Neural crest cell (in vitro differentiated cells): ENCODE measurements at regions not wholly inside any gene's neighbourhood (a gene's known extent, or its start where the extent isn't known, plus 50 kb on each side); places are given as distances from the start of the nearest gene placed in this dataset.
"Not testable (repeated sequence)": the region's sequence is repeated elsewhere in the genome, so short reads cannot be mapped to it uniquely, and the experiment has no call there.

Source experiments
- DNase-seq: peaks from one replicate; pipeline ENCODE4 v3.0.0; 2021; ENCODE audit warnings: low read depth, mixed read lengths, low spot score
- H3K27ac Mint-ChIP-seq: one replicate; pipeline ENCODE4 v1.8.0; 2021; ENCODE audit warnings: mild to moderate bottlenecking, mixed read lengths; ENCODE audit not compliant: unreplicated experiment
- H3K27me3 Mint-ChIP-seq: 2 replicates; pipeline ENCODE4 v1.8.0; 2021; ENCODE audit warnings: low read depth, mild to moderate bottlenecking, mixed read lengths
- H3K36me3 Mint-ChIP-seq: 2 replicates; pipeline ENCODE4 v1.8.0; 2021; ENCODE audit warnings: low read depth, mild to moderate bottlenecking, mixed read lengths
- H3K4me1 Mint-ChIP-seq: 2 replicates; pipeline ENCODE4 v1.8.0; 2021; ENCODE audit warnings: mixed read lengths
- H3K4me3 Mint-ChIP-seq: one replicate; pipeline ENCODE4 v1.8.0; 2021; ENCODE audit warnings: mild to moderate bottlenecking, mixed read lengths
- H3K9me3 Mint-ChIP-seq: 2 replicates; pipeline ENCODE4 v1.8.0; 2021; ENCODE audit warnings: mixed read lengths
- TF ChIP-seq, protein P1 (sequence below): fragments of 200-600 bp; sonication (generic); conservative IDR thresholded peaks from 2 replicates; pipeline ENCODE4 v1.5.0; 2021; ENCODE audit warnings: antibody characterized with exemption, mild to moderate bottlenecking

- TF ChIP-seq, protein P1, sequence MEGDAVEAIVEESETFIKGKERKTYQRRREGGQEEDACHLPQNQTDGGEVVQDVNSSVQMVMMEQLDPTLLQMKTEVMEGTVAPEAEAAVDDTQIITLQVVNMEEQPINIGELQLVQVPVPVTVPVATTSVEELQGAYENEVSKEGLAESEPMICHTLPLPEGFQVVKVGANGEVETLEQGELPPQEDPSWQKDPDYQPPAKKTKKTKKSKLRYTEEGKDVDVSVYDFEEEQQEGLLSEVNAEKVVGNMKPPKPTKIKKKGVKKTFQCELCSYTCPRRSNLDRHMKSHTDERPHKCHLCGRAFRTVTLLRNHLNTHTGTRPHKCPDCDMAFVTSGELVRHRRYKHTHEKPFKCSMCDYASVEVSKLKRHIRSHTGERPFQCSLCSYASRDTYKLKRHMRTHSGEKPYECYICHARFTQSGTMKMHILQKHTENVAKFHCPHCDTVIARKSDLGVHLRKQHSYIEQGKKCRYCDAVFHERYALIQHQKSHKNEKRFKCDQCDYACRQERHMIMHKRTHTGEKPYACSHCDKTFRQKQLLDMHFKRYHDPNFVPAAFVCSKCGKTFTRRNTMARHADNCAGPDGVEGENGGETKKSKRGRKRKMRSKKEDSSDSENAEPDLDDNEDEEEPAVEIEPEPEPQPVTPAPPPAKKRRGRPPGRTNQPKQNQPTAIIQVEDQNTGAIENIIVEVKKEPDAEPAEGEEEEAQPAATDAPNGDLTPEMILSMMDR, result no peak
- Mint-ChIP-seq H3K36me3 (peaks cover 9% of the 10 kb centered on the region), H3K4me1 (no peaks in the 10 kb centered on the region), H3K27ac (no peak overlapping the region), H3K9me3 (peaks cover 21% of the 10 kb centered on the region), H3K27me3 (no peaks in the 10 kb centered on the region), H3K4me3 (no peak overlapping the region)
- no peak for DNase-seq
These were observed 902.5 kb upstream of the ZNF722 start for GRCh38 chr7:63096141-63096540.

DNA sequence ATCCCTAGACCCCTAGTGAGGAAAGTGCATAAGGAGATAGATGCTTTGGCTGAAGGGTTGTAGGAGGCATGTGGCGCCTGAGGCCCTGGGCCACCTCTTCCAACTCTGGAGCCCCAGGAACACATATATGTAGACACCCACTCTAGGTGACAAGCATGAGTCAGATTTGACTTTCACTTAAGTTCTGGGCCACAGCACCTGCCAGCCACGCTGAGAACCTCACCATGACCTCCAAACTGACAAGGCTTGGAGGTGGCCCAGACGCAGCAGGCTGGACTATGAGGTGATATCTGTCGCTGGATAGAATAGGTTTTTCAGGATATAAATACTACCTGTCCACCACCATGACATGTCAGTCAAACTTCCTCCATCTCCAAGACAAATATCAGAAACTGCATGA is 894.0 kb upstream of the ZNF722 start:
- Mint-ChIP-seq H3K9me3 (peaks cover 40% of the 10 kb centered on the region), H3K27me3 (no peaks in the 10 kb centered on the region), H3K4me1 (no peaks in the 10 kb centered on the region), H3K36me3 (peaks cover 20% of the 10 kb centered on the region), H3K27ac (no peak overlapping the region), H3K4me3 (no peak overlapping the region)
- TF ChIP-seq, protein P1, result no peak
- no peak for DNase-seq

DNA sequence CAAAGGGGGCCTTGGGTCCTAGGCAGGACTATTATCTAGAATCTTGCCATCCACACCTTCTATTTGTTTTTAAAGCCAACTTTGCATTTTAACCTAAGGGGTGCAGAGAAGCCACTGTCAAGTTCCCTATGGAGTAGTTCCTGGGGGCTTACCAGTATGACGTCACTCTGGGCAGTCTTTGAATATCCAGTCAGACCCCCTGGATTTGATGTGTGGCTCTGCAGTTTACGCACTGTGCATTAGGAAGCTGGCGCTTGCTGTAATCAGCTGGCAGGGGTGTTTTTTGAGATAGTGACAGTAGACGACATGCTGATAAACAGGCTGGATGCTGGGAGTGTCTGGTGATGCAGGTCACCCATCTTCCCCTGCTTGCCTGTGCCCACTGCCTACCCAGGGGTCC is 892.7 kb upstream of the ZNF722 start:
- H3K36me3 Mint-ChIP-seq, result peaks cover 21% of the 10 kb centered on the region
- H3K27ac Mint-ChIP-seq, result no peak overlapping the region
- no peak overlapping the region for H3K4me3 Mint-ChIP-seq
- DNase-seq, result no peak
- TF ChIP-seq, protein P1, result no peak
- peaks cover 34% of the 10 kb centered on the region for H3K9me3 Mint-ChIP-seq
- H3K27me3 Mint-ChIP-seq, result no peaks in the 10 kb centered on the region
- H3K4me1 Mint-ChIP-seq, result no peaks in the 10 kb centered on the region

DNA sequence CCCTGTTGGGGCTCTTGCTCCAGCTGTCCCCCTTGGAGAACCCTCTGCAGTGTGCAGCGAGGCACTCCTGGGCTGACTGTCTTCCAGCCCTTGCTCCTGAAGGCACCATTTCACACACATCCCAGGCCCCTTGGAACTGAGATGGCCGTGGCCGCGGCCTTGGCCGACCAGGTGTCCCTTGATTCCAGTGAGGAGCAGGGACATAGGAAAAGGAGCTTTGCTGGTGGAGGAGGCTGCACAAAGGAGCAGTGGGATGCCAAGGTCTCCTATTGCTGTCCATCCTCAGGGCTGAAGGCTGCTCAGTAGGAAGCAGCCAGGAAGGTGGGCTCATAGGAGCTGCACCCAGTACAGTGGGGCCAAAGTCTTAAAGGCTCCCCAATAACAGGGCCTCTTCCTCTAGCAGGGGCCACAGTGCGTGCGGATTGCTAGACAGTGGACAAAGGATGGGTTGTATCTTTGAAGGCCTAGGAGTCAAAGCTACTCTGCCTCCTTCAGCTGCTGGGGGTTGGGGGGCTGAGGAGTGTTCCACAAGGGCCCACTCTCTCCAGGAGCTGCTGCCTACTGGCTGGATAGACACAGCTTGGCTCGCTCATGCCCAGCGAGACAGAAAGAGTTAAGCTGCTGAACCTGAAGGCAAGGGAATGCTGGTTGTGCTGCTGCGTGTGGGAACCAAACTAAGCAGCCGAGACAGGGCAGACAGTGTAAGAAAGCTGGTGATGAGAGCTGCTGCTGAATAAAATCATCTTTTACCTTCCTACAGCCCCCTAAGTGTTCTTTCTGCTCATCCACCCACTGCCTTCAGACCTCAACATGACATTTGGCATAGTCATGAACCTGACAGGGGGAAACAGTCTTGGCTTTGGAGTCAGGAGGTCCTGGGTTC is 891.9 kb upstream of the ZNF722 start:
- no peak for DNase-seq
- peaks cover 17% of the 10 kb centered on the region for H3K36me3 Mint-ChIP-seq
- H3K4me1 Mint-ChIP-seq, result no peaks in the 10 kb centered on the region
- H3K27me3 Mint-ChIP-seq, result no peaks in the 10 kb centered on the region
- TF ChIP-seq, protein P1, result no peak
- no peak overlapping the region for H3K4me3 Mint-ChIP-seq
- H3K27ac Mint-ChIP-seq, result no peak overlapping the region
- peaks cover 32% of the 10 kb centered on the region for H3K9me3 Mint-ChIP-seq

- peaks cover 12% of the 10 kb centered on the region for H3K36me3 Mint-ChIP-seq
- DNase-seq, H3K4me1 Mint-ChIP-seq, H3K27me3 Mint-ChIP-seq, H3K27ac Mint-ChIP-seq, H3K4me3 Mint-ChIP-seq: not testable (repeated sequence)
- H3K9me3 Mint-ChIP-seq, result peaks cover 20% of the 10 kb centered on the region
These were observed 887.1 kb upstream of the ZNF722 start for GRCh38 chr7:63111511-63111910.
